Upper lobe of left lung (tissue), 6 donors: ENCODE measurements at regions not wholly inside any gene's neighbourhood (a gene's known extent, or its start where the extent isn't known, plus 50 kb on each side); places are given as distances from the start of the nearest gene placed in this dataset.
"Not testable (repeated sequence)": the region's sequence is repeated elsewhere in the genome, so short reads cannot be mapped to it uniquely, and the experiment has no call there.

Experiments used
- ATAC-seq, 2 donors: fragments of 200-7000 bp; cut with Tn5 transposase; one replicate each; pipeline ENCODE4 v1.9.1; 2022; ENCODE audit warnings: mild to moderate bottlenecking in 2 of 2, moderate library complexity in 2 of 2; ENCODE audit not compliant: low FRiP score in 2 of 2
- DNase-seq, 2 donors: peaks; one replicate each; pipeline ENCODE4 v3.0.0-alpha.2; 2019 to 2020
- H3K27ac ChIP-seq, 4 donors: fragments of 200-600 bp; sonication (generic); one replicate each; pipeline ENCODE4 v1.5.1; 2016 to 2019
- H3K27me3 ChIP-seq, 4 donors: fragments of 200-600 bp; sonication (generic); one replicate each; pipeline ENCODE4 v1.5.1; 2017 to 2019
- H3K36me3 ChIP-seq, 4 donors: fragments of 200-600 bp; sonication (generic); one replicate each; pipeline ENCODE4 v1.5.1; 2016 to 2019
- H3K4me1 ChIP-seq, 4 donors: fragments of 200-600 bp; sonication (generic); one replicate each; pipeline ENCODE4 v1.5.1; 2018 to 2019
- H3K4me3 ChIP-seq, 4 donors: fragments of 200-600 bp; sonication (generic); one replicate each; pipeline ENCODE4 v1.5.1; 2017 to 2019; ENCODE audit warnings: mild to moderate bottlenecking in 2 of 4, moderate library complexity in 1 of 4
- H3K9me3 ChIP-seq, 4 donors: fragments of 200-600 bp; sonication (generic); one replicate each; pipeline ENCODE4 v1.5.1; 2018 to 2019
- CTCF ChIP-seq, 6 experiments: fragments of 450-650 bp in 4 of 6; fragments of 200-600 bp in 2 of 6; sonication (generic) in 2 of 6; IDR thresholded peaks; one replicate each; pipeline ENCODE4 v1.5.1; 2016 to 2019; ENCODE audit warnings: antibody characterized with exemption in 6 of 6
- EP300 ChIP-seq, 4 donors: sonication (generic); formaldehyde crosslinking; IDR thresholded peaks; one replicate each; pipeline ENCODE4 v1.5.1; 2017; ENCODE audit warnings: antibody characterized with exemption in 4 of 4, control low read depth in 2 of 4
- POLR2A ChIP-seq, 4 donors: fragments of 450-650 bp; IDR thresholded peaks; one replicate each; pipeline ENCODE4 v1.5.1; 2016 to 2017; ENCODE audit warnings: antibody characterized with exemption in 4 of 4, mild to moderate bottlenecking in 2 of 4
- POLR2AphosphoS5 ChIP-seq, 2 donors: sonication (generic); formaldehyde crosslinking; IDR thresholded peaks; one replicate each; pipeline ENCODE4 v1.5.1; 2017; ENCODE audit warnings: antibody characterized with exemption in 2 of 2
- WGBS, 2 donors: methylation state at CpG; one replicate each; pipeline ENCODE4 v1.1.5; 2017 to 2018; 5-methylcytosine and 5-hydroxymethylcytosine counted together
- donor health status: DM: no; HTN: no; CAD: no; lungs with moderate emphysema.
- donor health status: DM: no; HTN: yes; CAD: no; lungs with severe emphysema.

GRCh38 chr2:239869272-239870155 lies 155.6 kb downstream of the NDUFA10 start:
- Histone ChIP-seq H3K9me3 (no peaks in the 10 kb centered on the region), H3K27ac (no peak overlapping the region), H3K36me3 (no peaks in the 10 kb centered on the region), H3K4me1 (no peaks in the 10 kb centered on the region), H3K27me3 (no peaks in the 10 kb centered on the region), H3K4me3 (no peak overlapping the region)
- 91 to 95% methylated on average over 18 to 29 of the region's 29 CpGs for WGBS, 2 donors
- TF ChIP-seq EP300 (IDR thresholded peaks at IDR 0.05) (no peak), CTCF (IDR thresholded peaks at IDR 0.05) (no peak), POLR2A (IDR thresholded peaks at IDR 0.05) (no peak), POLR2AphosphoS5 (IDR thresholded peaks at IDR 0.05) (no peak)
- ATAC-seq (no peak), DNase-seq (peak in 1 of 2 donors; percentile 17)

GRCh38 chr2:239868556-239869181 lies 156.5 kb downstream of the NDUFA10 start:
- Histone ChIP-seq H3K36me3 (no peaks in the 10 kb centered on the region), H3K4me1 (no peaks in the 10 kb centered on the region), H3K4me3 (no peak overlapping the region), H3K27ac (no peak overlapping the region), H3K9me3 (no peaks in the 10 kb centered on the region), H3K27me3 (no peaks in the 10 kb centered on the region)
- no peak for DNase-seq
- no peak for ATAC-seq
- TF ChIP-seq POLR2AphosphoS5 (IDR thresholded peaks at IDR 0.05): no peak
- TF ChIP-seq CTCF (IDR thresholded peaks at IDR 0.05): no peak
- no peak for TF ChIP-seq POLR2A (IDR thresholded peaks at IDR 0.05)
- TF ChIP-seq EP300 (IDR thresholded peaks at IDR 0.05): no peak
- 93 to 95% methylated on average over 4 of the region's 4 CpGs for WGBS, 2 donors

- H3K27ac ChIP-seq: no peak overlapping the region
- no peak for ATAC-seq
- 93 to 96% methylated on average over 3 of the region's 3 CpGs for WGBS, 2 donors
- no peak for DNase-seq
- no peaks in the 10 kb centered on the region for H3K36me3 ChIP-seq
- H3K27me3 ChIP-seq: no peaks in the 10 kb centered on the region
- TF ChIP-seq POLR2A (IDR thresholded peaks at IDR 0.05) (no peak), EP300 (IDR thresholded peaks at IDR 0.05) (no peak), POLR2AphosphoS5 (IDR thresholded peaks at IDR 0.05) (no peak), CTCF (IDR thresholded peaks at IDR 0.05) (no peak)
- no peak overlapping the region for H3K4me3 ChIP-seq
- H3K9me3 ChIP-seq: no peaks in the 10 kb centered on the region
- H3K4me1 ChIP-seq: no peaks in the 10 kb centered on the region
Measured at GRCh38 chr2:239866778-239867177, 158.4 kb downstream of the NDUFA10 start.

- TF ChIP-seq POLR2A (IDR thresholded peaks at IDR 0.05) (no peak), EP300 (IDR thresholded peaks at IDR 0.05) (no peak), POLR2AphosphoS5 (IDR thresholded peaks at IDR 0.05) (no peak), CTCF (IDR thresholded peaks at IDR 0.05) (no peak)
- Histone ChIP-seq H3K27ac (no peak overlapping the region), H3K4me1 (no peaks in the 10 kb centered on the region), H3K4me3 (no peak overlapping the region), H3K27me3 (no peaks in the 10 kb centered on the region), H3K9me3 (no peaks in the 10 kb centered on the region), H3K36me3 (no peaks in the 10 kb centered on the region)
- DNase-seq: no peak
- 100% methylated on average over 1 of the region's 1 CpG for WGBS, 2 donors
- no peak for ATAC-seq
Measured at GRCh38 chr2:239866350-239866749, 158.8 kb downstream of the NDUFA10 start.

- H3K9me3 ChIP-seq, H3K27me3 ChIP-seq, H3K36me3 ChIP-seq, H3K27ac ChIP-seq, H3K4me1 ChIP-seq, H3K4me3 ChIP-seq, DNase-seq, ATAC-seq: not testable (repeated sequence)
- 90 to 92% methylated on average over 5 of the region's 5 CpGs for WGBS, 2 donors
Measured at GRCh38 chr2:239865856-239866255, 159.3 kb downstream of the NDUFA10 start.
